Ascending aorta (tissue), 2 donors: ENCODE measurements at regions not wholly inside any gene's neighbourhood (a gene's known extent, or its start where the extent isn't known, plus 50 kb on each side); places are given as distances from the start of the nearest gene placed in this dataset.

ENCODE experiments used
- DNase-seq, 2 donors: peaks; one replicate each; pipeline ENCODE4 v3.0.0-alpha.2; 2019; ENCODE audit warnings: low spot score in 2 of 2
- H3K27ac ChIP-seq, 2 donors: fragments of 200-600 bp; sonication (generic); one replicate each; pipeline ENCODE4 v1.5.1; 2016 to 2017; ENCODE audit warnings: mild to moderate bottlenecking in 1 of 2
- H3K27me3 ChIP-seq: fragments of 200-600 bp; sonication (generic); one replicate; pipeline ENCODE4 v1.5.1; 2017
- H3K36me3 ChIP-seq, 2 donors: fragments of 200-600 bp; sonication (generic); one replicate each; pipeline ENCODE4 v1.5.1; 2016
- H3K4me1 ChIP-seq, 2 donors: fragments of 200-600 bp; sonication (generic); one replicate each; pipeline ENCODE4 v1.5.1; 2016 to 2017; ENCODE audit warnings: mild to moderate bottlenecking in 1 of 2
- H3K4me3 ChIP-seq, 2 donors: fragments of 200-600 bp; sonication (generic); one replicate each; pipeline ENCODE4 v1.5.1; 2016 to 2017; ENCODE audit warnings: mild to moderate bottlenecking in 1 of 2
- H3K9me3 ChIP-seq, 2 donors: fragments of 200-600 bp; sonication (generic); one replicate each; pipeline ENCODE4 v1.5.1; 2016
- CTCF ChIP-seq, 3 experiments: fragments of 200-600 bp in 2 of 3; fragments of 450-650 bp in 1 of 3; sonication (generic) in 2 of 3; IDR thresholded peaks; one replicate each; pipeline ENCODE4 v1.5.1; 2016 to 2019; ENCODE audit warnings: antibody characterized with exemption in 3 of 3, mild to moderate bottlenecking in 1 of 3, moderate library complexity in 1 of 3
- intact Hi-C: fragments of 100-400 bp; cut with DNase I; formaldehyde crosslinking; loops from one replicate; pipeline ENCODE4 v1.15.1; 2023

GRCh38 chr2:71901466-71901865 is 246.2 kb downstream of the CYP26B1 start:
- no peak for TF ChIP-seq CTCF (IDR thresholded peaks at IDR 0.05)
- no peaks in the 10 kb centered on the region for H3K4me1 ChIP-seq
- intact Hi-C loops = no loop called here

GRCh38 chr2:71898851-71899681 is 248.6 kb downstream of the CYP26B1 start:
- H3K4me1 ChIP-seq = no peaks in the 10 kb centered on the region
- intact Hi-C loops = no loop called here
- TF ChIP-seq CTCF (IDR thresholded peaks at IDR 0.05) = no peak
- no peak for DNase-seq
- no peaks in the 10 kb centered on the region for H3K36me3 ChIP-seq
- H3K4me3 ChIP-seq = no peak overlapping the region
- no peaks in the 10 kb centered on the region for H3K27me3 ChIP-seq
- no peak overlapping the region for H3K27ac ChIP-seq
- H3K9me3 ChIP-seq = no peaks in the 10 kb centered on the region

More at GRCh38 chr2:71901466-71901865, 246.2 kb downstream of the CYP26B1 start:
- Histone ChIP-seq H3K9me3 (no peaks in the 10 kb centered on the region), H3K36me3 (no peaks in the 10 kb centered on the region), H3K4me3 (no peak overlapping the region), H3K27ac (no peak overlapping the region), H3K27me3 (no peaks in the 10 kb centered on the region)
- no peak for DNase-seq

GRCh38 chr2:71898375-71898774 is 249.3 kb downstream of the CYP26B1 start:
- H3K4me1 ChIP-seq = no peaks in the 10 kb centered on the region
- intact Hi-C loops = no loop called here
- no peak for DNase-seq
- H3K4me3 ChIP-seq = no peak overlapping the region
- no peaks in the 10 kb centered on the region for H3K27me3 ChIP-seq
- H3K27ac ChIP-seq = no peak overlapping the region
- no peak for TF ChIP-seq CTCF (IDR thresholded peaks at IDR 0.05)
- no peaks in the 10 kb centered on the region for H3K9me3 ChIP-seq
- no peaks in the 10 kb centered on the region for H3K36me3 ChIP-seq

GRCh38 chr2:71897836-71898235 is 249.8 kb downstream of the CYP26B1 start:
- intact Hi-C loops = no loop called here
- no peak for DNase-seq

GRCh38 chr2:71897137-71897480 is 250.6 kb downstream of the CYP26B1 start:
- no peaks in the 10 kb centered on the region for H3K9me3 ChIP-seq
- no peak for TF ChIP-seq CTCF (IDR thresholded peaks at IDR 0.05)
- no peaks in the 10 kb centered on the region for H3K4me1 ChIP-seq
- DNase-seq = no peak
- H3K27me3 ChIP-seq = no peaks in the 10 kb centered on the region
- no peak overlapping the region for H3K27ac ChIP-seq
- no peaks in the 10 kb centered on the region for H3K36me3 ChIP-seq
- H3K4me3 ChIP-seq = no peak overlapping the region
- intact Hi-C loops = no loop called here

More at GRCh38 chr2:71897836-71898235, 249.8 kb downstream of the CYP26B1 start:
- Histone ChIP-seq H3K9me3 (no peaks in the 10 kb centered on the region), H3K4me1 (no peaks in the 10 kb centered on the region), H3K27ac (no peak overlapping the region), H3K4me3 (no peak overlapping the region), H3K36me3 (no peaks in the 10 kb centered on the region), H3K27me3 (no peaks in the 10 kb centered on the region)
- no peak for TF ChIP-seq CTCF (IDR thresholded peaks at IDR 0.05)
